Osteoblast (primary cell): ENCODE measurements at regions not wholly inside any gene's neighbourhood (a gene's known extent, or its start where the extent isn't known, plus 50 kb on each side); places are given as distances from the start of the nearest gene placed in this dataset.

ENCODE experiments used
- DNase-seq: peaks from one replicate; pipeline ENCODE4 v3.0.0; 2011; ENCODE audit warnings: low spot score, mixed read lengths; ENCODE audit not compliant: insufficient read length; ENCODE audit errors: missing footprints
- H2AFZ ChIP-seq: 2 replicates; pipeline ENCODE4 v1.6.0; 2011; ENCODE audit warnings: mild to moderate bottlenecking, low read length
- H3K27ac ChIP-seq: 2 replicates; pipeline ENCODE4 v1.5.1; 2011; ENCODE audit warnings: mild to moderate bottlenecking, low read depth, low read length, moderate library complexity
- H3K27me3 ChIP-seq: 2 replicates; pipeline ENCODE4 v1.6.0; 2012; ENCODE audit warnings: mild to moderate bottlenecking, control low read depth, inconsistent platforms, low read length, moderate library complexity; ENCODE audit not compliant: insufficient read depth
- H3K36me3 ChIP-seq: 2 replicates; pipeline ENCODE4 v1.5.1; 2011; ENCODE audit warnings: mild to moderate bottlenecking, low read length, control low read depth, moderate library complexity; ENCODE audit not compliant: insufficient read depth
- H3K4me1 ChIP-seq: 2 replicates; pipeline ENCODE4 v1.5.1; 2011; ENCODE audit warnings: mild to moderate bottlenecking, low read length, control low read depth, moderate library complexity; ENCODE audit not compliant: insufficient read depth
- H3K4me2 ChIP-seq: 2 replicates; pipeline ENCODE4 v1.6.0; 2011; ENCODE audit warnings: mild to moderate bottlenecking, low read length; ENCODE audit not compliant: insufficient read depth
- H3K4me3 ChIP-seq: fragments of 200-600 bp; sonication (generic); 3 replicates; pipeline ENCODE4 v1.5.1; 2012; ENCODE audit warnings: mild to moderate bottlenecking, low read length, inconsistent platforms; ENCODE audit not compliant: insufficient read depth
- H3K79me2 ChIP-seq: 2 replicates; pipeline ENCODE4 v1.6.0; 2012; ENCODE audit warnings: mild to moderate bottlenecking, low read length, control low read depth, inconsistent platforms; ENCODE audit not compliant: insufficient read depth
- H3K9me3 ChIP-seq: 2 replicates; pipeline ENCODE4 v1.5.1; 2011; ENCODE audit warnings: low read depth, low read length, control low read depth
- H4K20me1 ChIP-seq: 2 replicates; pipeline ENCODE4 v1.6.0; 2012; ENCODE audit warnings: mild to moderate bottlenecking, low read length, control low read depth; ENCODE audit not compliant: insufficient read depth
- TF ChIP-seq, protein P1 (sequence below): IDR thresholded peaks from 2 replicates; pipeline ENCODE4 v1.5.1; 2011; ENCODE audit warnings: mild to moderate bottlenecking, low read depth, low read length, moderate library complexity; ENCODE audit errors: extremely low read depth

DNA sequence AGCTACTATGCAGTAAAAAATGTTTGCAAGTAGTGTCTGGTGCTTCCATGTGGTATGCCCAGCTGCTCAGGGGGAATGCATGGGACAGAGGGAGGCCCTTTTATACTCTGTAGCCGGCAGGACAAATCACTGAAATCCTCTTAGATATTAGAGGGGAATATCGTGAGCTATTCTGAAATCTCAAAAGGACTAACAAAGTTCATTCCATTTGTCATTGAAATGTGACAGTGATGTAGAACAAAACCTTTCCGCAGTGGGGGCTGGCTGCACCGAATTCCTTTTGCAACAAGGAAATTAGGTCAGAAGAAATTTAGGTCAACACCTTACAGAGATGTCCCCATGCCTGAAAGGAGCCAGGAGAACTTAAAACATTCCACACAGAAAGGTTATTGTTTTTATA lies 72.4 kb upstream of the MEF2C start:
- DNase-seq: no peak
- H3K4me3 ChIP-seq: no peak overlapping the region
- H3K4me1 ChIP-seq: no peaks in the 10 kb centered on the region
- H3K4me2 ChIP-seq: no peak overlapping the region
- no peaks in the 10 kb centered on the region for H4K20me1 ChIP-seq
- H3K79me2 ChIP-seq: no peaks in the 10 kb centered on the region
- H3K36me3 ChIP-seq: no peaks in the 10 kb centered on the region
- H3K27me3 ChIP-seq: no peaks in the 10 kb centered on the region
- no peak overlapping the region for H2AFZ ChIP-seq
- TF ChIP-seq, protein P1, sequence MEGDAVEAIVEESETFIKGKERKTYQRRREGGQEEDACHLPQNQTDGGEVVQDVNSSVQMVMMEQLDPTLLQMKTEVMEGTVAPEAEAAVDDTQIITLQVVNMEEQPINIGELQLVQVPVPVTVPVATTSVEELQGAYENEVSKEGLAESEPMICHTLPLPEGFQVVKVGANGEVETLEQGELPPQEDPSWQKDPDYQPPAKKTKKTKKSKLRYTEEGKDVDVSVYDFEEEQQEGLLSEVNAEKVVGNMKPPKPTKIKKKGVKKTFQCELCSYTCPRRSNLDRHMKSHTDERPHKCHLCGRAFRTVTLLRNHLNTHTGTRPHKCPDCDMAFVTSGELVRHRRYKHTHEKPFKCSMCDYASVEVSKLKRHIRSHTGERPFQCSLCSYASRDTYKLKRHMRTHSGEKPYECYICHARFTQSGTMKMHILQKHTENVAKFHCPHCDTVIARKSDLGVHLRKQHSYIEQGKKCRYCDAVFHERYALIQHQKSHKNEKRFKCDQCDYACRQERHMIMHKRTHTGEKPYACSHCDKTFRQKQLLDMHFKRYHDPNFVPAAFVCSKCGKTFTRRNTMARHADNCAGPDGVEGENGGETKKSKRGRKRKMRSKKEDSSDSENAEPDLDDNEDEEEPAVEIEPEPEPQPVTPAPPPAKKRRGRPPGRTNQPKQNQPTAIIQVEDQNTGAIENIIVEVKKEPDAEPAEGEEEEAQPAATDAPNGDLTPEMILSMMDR: no peak
- no peaks in the 10 kb centered on the region for H3K9me3 ChIP-seq
- H3K27ac ChIP-seq: no peak overlapping the region

DNA sequence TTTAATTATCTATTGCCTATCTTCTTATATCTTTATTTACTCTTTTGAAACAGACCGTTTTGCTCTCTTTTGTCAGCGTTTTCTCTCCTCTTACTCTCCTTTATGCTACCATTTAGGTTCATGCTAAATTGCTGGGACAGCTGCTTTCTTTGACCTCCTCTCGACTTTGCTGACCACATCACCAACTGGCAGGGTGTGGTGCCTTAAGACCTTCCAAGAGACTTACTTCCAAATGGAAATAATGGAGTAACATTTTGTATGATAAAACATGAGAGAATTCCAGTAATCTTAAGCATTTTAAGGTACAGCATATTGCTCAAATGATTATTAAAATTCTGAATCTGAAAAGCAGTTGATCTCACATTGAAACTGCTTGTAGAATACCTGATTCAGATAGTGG lies 71.5 kb upstream of the MEF2C start:
- no peaks in the 10 kb centered on the region for H3K36me3 ChIP-seq
- DNase-seq: no peak
- no peaks in the 10 kb centered on the region for H3K9me3 ChIP-seq
- no peaks in the 10 kb centered on the region for H3K79me2 ChIP-seq
- H2AFZ ChIP-seq: no peak overlapping the region
- H3K4me3 ChIP-seq: no peak overlapping the region
- H3K27ac ChIP-seq: no peak overlapping the region
- H3K27me3 ChIP-seq: no peaks in the 10 kb centered on the region
- TF ChIP-seq, protein P1: no peak
- H4K20me1 ChIP-seq: no peaks in the 10 kb centered on the region
- no peaks in the 10 kb centered on the region for H3K4me1 ChIP-seq
- H3K4me2 ChIP-seq: no peak overlapping the region

DNA sequence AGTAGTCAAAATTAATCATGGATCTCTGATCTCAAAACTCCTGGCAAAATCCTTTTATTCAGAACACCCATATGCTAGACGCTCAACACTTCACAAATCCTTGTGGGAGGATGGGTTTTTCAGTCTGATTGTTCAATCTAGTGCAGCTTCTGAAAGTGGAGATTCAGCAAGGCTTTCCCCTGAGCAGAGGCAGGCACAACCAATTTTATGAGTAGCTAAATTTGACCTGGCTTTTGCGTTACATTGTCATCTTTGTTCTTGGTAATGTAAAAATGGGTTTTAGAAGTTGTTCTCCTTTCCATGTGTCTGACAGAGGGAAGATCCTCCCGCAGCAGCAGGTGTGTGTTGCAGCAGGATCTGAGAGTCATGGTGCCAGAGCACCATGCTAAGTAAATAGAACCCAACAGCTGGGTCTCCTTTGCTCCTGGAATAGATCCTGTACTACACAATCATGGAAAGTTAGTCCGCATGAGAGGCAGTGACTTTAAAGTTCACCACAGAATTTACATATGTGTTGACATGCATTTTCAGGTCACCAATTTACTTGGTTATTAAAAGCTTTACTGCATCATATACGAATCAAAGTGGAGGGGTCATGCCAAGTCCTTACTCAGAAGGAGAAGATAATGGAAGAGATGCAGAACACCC lies 70.1 kb upstream of the MEF2C start:
- H3K79me2 ChIP-seq: no peaks in the 10 kb centered on the region
- TF ChIP-seq, protein P1: no peak
- H3K27ac ChIP-seq: no peak overlapping the region
- H3K27me3 ChIP-seq: no peaks in the 10 kb centered on the region
- no peak for DNase-seq
- no peak overlapping the region for H2AFZ ChIP-seq
- H4K20me1 ChIP-seq: no peaks in the 10 kb centered on the region
- no peaks in the 10 kb centered on the region for H3K36me3 ChIP-seq
- H3K4me3 ChIP-seq: no peak overlapping the region
- H3K9me3 ChIP-seq: no peaks in the 10 kb centered on the region
- no peaks in the 10 kb centered on the region for H3K4me1 ChIP-seq
- H3K4me2 ChIP-seq: no peak overlapping the region

DNA sequence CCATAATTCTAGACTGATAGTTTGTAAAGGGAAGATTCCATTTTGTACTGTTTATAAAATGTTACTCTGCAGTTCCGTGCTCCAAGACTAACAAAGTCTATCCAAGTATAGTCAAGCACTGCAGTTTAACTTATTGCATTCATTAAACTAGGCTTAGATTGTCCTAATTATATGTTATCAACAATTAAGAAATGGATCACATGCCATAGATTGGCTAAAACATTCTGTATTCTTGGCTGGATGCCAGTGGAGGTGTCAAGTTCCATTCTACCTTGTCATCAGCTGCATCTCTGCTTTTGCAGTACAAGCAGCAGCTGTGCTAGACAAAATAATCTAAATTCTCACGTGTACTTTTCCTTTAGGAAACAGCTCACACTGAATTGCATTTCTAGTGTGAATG lies 69.4 kb upstream of the MEF2C start:
- no peak overlapping the region for H3K27ac ChIP-seq
- no peak overlapping the region for H3K4me3 ChIP-seq
- no peaks in the 10 kb centered on the region for H3K4me1 ChIP-seq
- H3K79me2 ChIP-seq: no peaks in the 10 kb centered on the region
- H3K36me3 ChIP-seq: no peaks in the 10 kb centered on the region
- no peaks in the 10 kb centered on the region for H3K9me3 ChIP-seq
- TF ChIP-seq, protein P1: no peak
- no peak overlapping the region for H3K4me2 ChIP-seq
- no peaks in the 10 kb centered on the region for H4K20me1 ChIP-seq
- DNase-seq: no peak
- H2AFZ ChIP-seq: no peak overlapping the region
- H3K27me3 ChIP-seq: no peaks in the 10 kb centered on the region
